HTR-8/SVneo (cell line): ENCODE measurements at regions not wholly inside any gene's neighbourhood (a gene's known extent, or its start where the extent isn't known, plus 50 kb on each side); places are given as distances from the start of the nearest gene placed in this dataset.
"Not testable (repeated sequence)": the region's sequence is repeated elsewhere in the genome, so short reads cannot be mapped to it uniquely, and the experiment has no call there.

ENCODE experiments used
- DNase-seq: peaks from one replicate; pipeline ENCODE4 v3.0.0; 2011; ENCODE audit warnings: low spot score, mixed read lengths; ENCODE audit not compliant: insufficient read length
- FAIRE-seq: peaks from 2 replicates; lab custom pipeline; 2011; peaks lifted over from hg19 to GRCh38; lab: Jason Lieb, UNC

DNA sequence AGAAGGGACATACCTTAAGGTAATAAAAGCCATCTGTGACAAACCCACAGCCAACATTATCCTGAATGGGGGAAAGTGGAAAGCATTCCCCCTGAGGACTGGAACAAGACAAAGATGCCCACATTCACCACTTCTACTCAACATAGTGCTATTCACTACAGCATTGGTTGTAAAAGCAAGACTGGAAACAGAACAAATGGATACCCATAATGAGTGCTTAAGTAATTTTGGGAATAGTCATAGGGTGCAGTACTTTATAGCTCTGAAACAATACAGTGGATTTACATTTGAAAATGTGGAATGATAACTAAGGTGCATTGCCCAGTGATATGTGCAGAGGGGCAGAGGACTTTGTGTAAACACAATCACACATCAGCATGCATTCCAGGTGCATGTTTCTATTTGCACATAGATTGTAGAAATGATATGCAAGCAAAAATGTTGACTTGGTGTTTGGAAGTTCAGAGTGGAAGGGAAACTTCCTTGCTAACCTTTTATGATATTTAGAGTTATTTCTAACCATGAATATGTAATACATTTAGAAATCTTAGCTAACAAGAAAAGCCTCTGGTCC lies 112.3 kb downstream of the IGLL1 start:
- FAIRE-seq = no peak

DNA sequence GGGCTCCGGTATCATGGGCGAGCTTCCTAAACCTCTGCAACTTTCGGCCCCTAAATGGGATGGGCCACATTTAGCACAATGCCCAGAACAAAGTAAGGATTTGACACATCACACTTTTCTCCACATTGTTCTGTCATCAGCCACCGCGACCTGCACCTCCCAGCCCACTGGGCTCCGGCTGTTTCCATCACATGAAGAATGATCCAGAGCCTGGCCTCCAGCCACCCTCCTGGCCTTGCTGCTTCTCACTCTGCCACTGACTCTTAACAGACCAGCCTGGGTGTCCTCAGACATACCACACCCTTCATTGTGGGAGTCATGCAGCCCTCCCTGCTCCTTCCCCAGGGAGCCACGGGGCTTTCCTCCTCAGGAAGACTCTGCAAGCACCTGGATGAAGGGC lies 113.7 kb downstream of the IGLL1 start:
- FAIRE-seq = no peak
- DNase-seq = no peak

More for the DNA sequence above, 112.3 kb downstream of the IGLL1 start:
- DNase-seq = no peak

- FAIRE-seq, DNase-seq: not testable (repeated sequence)
Observed at GRCh38 chr22:23464796-23465195, 115.3 kb downstream of the IGLL1 start.

DNA sequence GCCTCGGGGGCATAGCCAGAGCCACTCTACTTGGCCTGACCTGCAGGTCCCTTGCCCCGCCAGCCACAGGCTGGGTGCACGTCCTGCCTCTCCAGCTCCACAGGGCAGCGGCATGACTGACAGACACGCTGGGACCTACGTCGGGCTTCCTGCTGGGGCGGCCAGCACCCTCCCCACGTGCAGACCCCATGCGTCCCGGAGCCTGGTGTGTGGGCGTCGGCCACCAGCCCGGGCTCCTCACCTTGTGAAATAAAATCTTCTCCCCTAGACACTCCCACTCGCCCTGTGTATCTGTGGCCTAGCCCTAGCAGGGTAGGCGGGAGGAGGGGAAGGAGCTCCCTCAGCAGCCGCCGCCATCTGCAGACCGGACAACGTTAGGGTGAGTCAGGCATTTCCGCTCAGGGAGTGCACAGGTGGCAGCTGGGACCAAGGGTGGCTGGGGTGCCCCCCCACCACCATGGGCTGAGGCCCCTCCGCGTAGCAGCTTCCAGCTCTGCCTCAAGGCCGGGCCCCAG lies 119.5 kb downstream of the IGLL1 start:
- not testable (repeated sequence) for DNase-seq, FAIRE-seq

DNA sequence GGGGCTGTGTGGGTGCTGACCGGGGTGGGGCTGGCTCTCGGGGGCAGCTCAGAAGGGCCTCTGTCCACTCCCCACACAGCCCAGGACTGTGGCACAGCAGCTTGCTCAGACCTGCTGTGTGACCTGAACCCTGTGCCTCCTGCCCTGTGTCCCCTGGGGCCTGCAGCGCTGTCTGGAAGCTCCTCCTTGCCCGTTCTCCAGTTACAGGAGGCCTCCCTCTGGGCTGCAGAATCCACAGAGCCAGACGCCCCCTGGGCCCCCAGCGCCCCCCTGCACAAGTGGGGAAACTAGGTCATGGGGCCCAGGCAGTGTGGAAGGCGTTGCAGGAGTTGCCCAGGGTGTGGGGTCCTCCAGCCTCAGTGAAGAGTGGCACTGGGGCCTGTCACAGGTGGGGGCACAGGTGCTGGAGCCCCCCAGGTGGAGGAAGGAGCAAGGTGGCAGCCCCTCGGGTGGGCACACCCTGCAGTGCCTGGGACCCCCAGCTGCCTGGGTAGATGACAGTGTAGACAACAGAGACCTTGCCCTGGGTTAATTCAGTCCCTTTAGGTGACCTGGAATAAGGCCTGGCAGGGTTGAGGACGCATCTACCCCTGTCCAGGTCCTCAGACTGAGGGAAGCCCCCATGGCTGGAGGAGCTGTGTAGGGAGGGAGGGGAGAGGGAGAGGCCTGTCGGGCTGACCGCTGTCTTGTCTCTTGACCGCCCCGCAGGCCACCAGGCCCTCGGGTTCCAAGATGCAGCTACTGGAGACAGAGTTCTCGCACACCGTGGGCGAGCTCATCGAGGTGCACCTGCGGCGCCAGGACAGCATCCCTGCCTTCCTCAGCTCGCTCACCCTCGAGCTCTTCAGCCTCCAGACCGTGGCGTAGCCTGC lies 120.2 kb downstream of the IGLL1 start:
- FAIRE-seq, DNase-seq: not testable (repeated sequence)

- DNase-seq (no peak), FAIRE-seq (no peak)
Observed at GRCh38 chr22:23458663-23459541, 121.2 kb downstream of the IGLL1 start.

- FAIRE-seq (no peak), DNase-seq (no peak)
Observed at GRCh38 chr22:23457380-23457985, 122.6 kb downstream of the IGLL1 start.

GRCh38 chr22:23456666-23457379 lies 123.3 kb downstream of the IGLL1 start:
- FAIRE-seq, DNase-seq: not testable (repeated sequence)

DNA sequence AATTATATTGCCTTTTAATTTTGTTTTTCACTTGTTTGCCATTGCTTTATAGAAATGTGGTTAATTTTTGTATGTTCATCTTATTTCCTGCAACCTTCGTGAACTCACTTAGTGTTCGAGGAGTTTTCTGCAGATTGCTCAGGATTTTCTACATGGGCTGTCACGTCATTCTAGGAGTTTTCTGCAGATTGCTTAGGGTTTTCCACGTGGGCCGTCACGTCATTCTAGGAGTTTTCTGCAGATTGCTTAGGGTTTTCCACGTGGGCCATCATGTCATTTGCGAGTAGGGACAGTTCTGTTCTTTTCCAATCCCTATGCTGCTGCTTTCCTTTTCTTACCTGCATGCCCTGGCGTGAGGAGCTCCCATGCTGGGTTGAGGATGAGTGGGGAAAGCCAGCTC lies 125.7 kb downstream of the IGLL1 start:
- FAIRE-seq, DNase-seq: not testable (repeated sequence)

DNA sequence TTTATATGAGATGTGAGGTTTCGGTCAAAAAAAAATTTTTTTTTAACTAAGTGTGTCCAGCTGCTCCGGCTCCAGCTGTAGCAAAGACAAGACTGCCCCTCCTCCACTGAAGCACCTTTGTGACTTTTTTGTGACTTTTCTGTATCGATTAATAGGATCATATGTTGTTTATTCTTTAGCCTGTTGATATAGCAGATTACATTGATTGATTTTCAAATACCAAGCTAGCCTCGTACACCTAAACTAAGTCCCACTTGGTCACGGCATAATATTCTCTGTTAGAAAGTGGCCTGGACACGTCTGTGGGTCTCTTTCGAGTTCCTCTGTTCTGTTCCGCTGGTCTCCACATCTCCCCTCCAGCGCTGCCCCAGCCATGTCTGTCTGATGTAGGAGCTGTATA lies 126.8 kb downstream of the IGLL1 start:
- FAIRE-seq (no peak), DNase-seq (no peak)

DNA sequence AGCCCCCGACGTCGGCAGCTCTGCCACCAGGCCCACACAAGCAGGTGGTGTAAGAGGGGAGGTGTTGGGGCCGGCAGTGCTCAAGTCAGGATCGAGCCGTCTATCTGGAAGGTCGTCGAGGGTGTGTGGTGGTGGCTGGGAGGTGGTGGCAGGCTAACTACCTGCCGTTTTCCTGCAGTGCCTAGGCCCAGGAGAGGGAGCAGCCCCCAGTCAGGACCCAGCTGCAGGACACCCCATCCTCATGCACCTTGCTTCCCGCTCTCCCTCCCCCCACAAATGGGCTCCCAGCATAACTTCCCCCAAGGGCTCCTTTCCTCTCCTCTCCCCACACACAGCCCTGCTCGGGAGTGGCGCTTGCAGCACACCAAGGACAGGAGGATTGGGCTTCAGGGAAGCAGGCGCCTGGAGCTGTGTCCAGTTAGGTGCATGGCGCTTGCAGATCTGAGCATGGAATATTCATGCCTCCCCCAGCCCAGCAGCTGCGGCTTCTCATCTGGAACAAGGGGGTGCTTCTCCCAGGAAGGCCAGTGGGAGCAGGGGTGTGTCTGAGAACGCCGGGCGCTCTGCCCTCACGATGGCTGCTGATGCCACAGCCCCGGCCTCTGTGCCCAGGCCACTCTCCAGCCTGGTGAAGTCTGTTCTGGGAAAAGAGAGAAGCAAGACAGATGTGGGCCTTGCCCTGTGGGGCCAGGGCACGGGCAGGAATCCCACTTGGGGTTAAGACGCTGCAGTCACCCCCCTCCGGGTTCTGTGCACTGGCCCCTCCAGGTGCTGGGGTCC lies 127.7 kb downstream of the IGLL1 start:
- FAIRE-seq (no peak), DNase-seq (no peak)

GRCh38 chr22:23451452-23452230 lies 128.4 kb downstream of the IGLL1 start:
- not testable (repeated sequence) for DNase-seq, FAIRE-seq

GRCh38 chr22:23450821-23451220 lies 129.3 kb downstream of the IGLL1 start:
- not testable (repeated sequence) for DNase-seq, FAIRE-seq

DNA sequence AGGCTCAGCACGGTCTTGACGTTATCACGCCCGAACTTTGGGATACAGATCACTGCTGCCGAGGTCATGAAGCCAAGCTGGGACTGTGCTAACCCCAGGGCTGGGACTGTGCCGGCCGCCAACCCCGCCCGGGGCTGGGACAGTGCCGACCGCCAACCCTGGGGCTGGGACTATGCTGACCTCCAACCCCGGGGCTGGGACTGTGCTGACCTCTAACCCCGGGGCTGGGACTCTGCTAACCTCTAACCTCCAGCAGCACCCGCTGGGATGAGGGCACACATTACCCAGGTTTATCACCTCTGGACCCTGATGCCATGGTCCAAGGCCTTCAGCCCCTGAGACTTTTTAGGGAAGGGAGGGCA lies 129.7 kb downstream of the IGLL1 start:
- no peak for DNase-seq
- FAIRE-seq = no peak

- not testable (repeated sequence) for DNase-seq, FAIRE-seq
Observed at GRCh38 chr22:23449748-23450433, 130.2 kb downstream of the IGLL1 start.

DNA sequence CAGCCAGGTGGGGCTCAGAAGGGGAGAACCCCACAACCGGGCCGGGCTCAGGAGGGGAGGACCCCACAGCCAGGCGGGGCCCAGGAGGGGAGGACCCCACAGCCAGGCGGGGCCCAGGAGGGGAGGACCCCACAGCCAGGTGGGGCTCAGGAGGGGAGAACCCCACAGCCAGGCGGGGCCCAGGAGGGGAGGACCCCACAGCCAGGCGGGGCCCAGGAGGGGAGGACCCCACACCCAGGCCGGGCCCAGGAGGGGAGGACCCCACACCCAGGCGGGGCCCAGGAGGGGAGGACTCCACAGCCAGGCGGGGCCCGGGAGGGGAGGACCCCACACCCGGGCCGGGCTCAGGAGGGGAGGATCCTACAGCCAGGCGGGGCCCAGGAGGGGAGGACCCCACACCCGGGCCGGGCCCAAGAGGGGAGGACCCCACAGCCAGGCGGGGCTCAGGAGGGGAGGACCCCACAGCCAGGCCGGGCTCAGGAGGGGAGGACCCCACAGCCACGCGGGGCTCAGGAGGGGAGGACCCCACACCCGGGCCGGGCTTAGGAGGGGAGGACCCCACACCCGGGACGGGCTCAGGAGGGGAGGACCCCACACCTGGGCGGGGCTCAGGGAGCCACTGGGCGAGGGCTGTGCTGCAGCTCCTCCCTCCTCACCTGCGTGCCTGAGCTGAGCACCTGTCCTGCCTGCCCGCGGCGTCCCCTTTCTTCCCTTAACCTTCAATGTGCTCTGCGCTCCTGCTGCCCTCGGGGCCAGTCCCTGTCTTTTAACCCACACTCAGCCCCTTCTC lies 131.4 kb downstream of the IGLL1 start:
- DNase-seq, FAIRE-seq: not testable (repeated sequence)
